DOHH2 (cell line): ENCODE measurements at regions not wholly inside any gene's neighbourhood (a gene's known extent, or its start where the extent isn't known, plus 50 kb on each side); places are given as distances from the start of the nearest gene placed in this dataset.

Source experiments
- H3F3A ChIP-seq: fragments of 200-600 bp; sonication (generic), shearing (Covaris generic); 2 replicates; pipeline ENCODE4 v1.6.0; 2016; ENCODE audit warnings: antibody characterized with exemption, mild to moderate bottlenecking; ENCODE audit not compliant: control insufficient read depth, insufficient read depth
- H3K27ac ChIP-seq: fragments of 200-600 bp; sonication (generic); 2 replicates; pipeline ENCODE4 v1.5.1; 2014; ENCODE audit warnings: low read depth, mild to moderate bottlenecking, low read length, moderate library complexity
- H3K27me3 ChIP-seq: fragments of 200-600 bp; sonication (generic); 2 replicates; pipeline ENCODE4 v1.6.1; 2014; ENCODE audit warnings: mild to moderate bottlenecking, low read length, mixed read lengths; ENCODE audit not compliant: control insufficient read depth
- H3K36me3 ChIP-seq: fragments of 200-600 bp; sonication (generic); 2 replicates; pipeline ENCODE4 v1.6.1; 2014; ENCODE audit warnings: mild to moderate bottlenecking, low read length, moderate library complexity, mixed read lengths; ENCODE audit not compliant: control insufficient read depth
- H3K4me1 ChIP-seq: fragments of 200-600 bp; sonication (generic); 2 replicates; pipeline ENCODE4 v1.6.1; 2014; ENCODE audit warnings: mild to moderate bottlenecking, low read length, mixed read lengths; ENCODE audit not compliant: control insufficient read depth
- H3K4me2 ChIP-seq: fragments of 200-600 bp; sonication (generic); 2 replicates; pipeline ENCODE4 v1.6.0; 2014; ENCODE audit warnings: mild to moderate bottlenecking, low read length, moderate library complexity
- H3K4me3 ChIP-seq: fragments of 200-600 bp; sonication (generic); 2 replicates; pipeline ENCODE4 v1.5.1; 2014; ENCODE audit warnings: mild to moderate bottlenecking, low read length, mixed read lengths
- H3K79me2 ChIP-seq: fragments of 200-600 bp; sonication (generic); 2 replicates; pipeline ENCODE4 v1.6.1; 2014; ENCODE audit warnings: mild to moderate bottlenecking, low read length, mixed read lengths; ENCODE audit not compliant: control insufficient read depth
- H3K9me2 ChIP-seq: fragments of 200-600 bp; sonication (generic); replicated peaks from 2 replicates; pipeline ENCODE4 v1.6.1; 2014; ENCODE audit warnings: mild to moderate bottlenecking, low read length, mixed read lengths; ENCODE audit not compliant: control insufficient read depth
- H3K9me3 ChIP-seq: fragments of 200-600 bp; sonication (generic); 2 replicates; pipeline ENCODE4 v1.6.1; 2014; ENCODE audit warnings: antibody characterized with exemption, low read length, mixed read lengths; ENCODE audit not compliant: control insufficient read depth, insufficient read depth
- H4K20me1 ChIP-seq: fragments of 200-600 bp; sonication (generic); 2 replicates; pipeline ENCODE4 v1.6.0; 2014; ENCODE audit warnings: low read depth, mild to moderate bottlenecking, antibody characterized with exemption, low read length, moderate library complexity; ENCODE audit not compliant: control insufficient read depth, insufficient read depth
- CTCF ChIP-seq: fragments of 200-600 bp; sonication (generic); IDR thresholded peaks from one replicate; pipeline ENCODE4 v1.5.1; 2014; ENCODE audit warnings: antibody characterized with exemption, mild to moderate bottlenecking, low read depth, low read length; ENCODE audit not compliant: poor library complexity, severe bottlenecking
- EZH2phosphoT487 ChIP-seq: fragments of 200-600 bp; sonication (generic); IDR thresholded peaks from 2 replicates; pipeline ENCODE4 v1.6.1; 2017; ENCODE audit warnings: borderline replicate concordance, mild to moderate bottlenecking, antibody characterized with exemption, low read length, moderate library complexity, mixed read lengths

- H3K9me2 ChIP-seq = no peaks in the 10 kb centered on the region
- H3K36me3 ChIP-seq = no peaks in the 10 kb centered on the region
- no peaks in the 10 kb centered on the region for H4K20me1 ChIP-seq
- TF ChIP-seq CTCF = no peak
- no peak for TF ChIP-seq EZH2phosphoT487
- no peaks in the 10 kb centered on the region for H3F3A ChIP-seq
- no peak overlapping the region for H3K4me2 ChIP-seq
- no peak overlapping the region for H3K27ac ChIP-seq
- no peaks in the 10 kb centered on the region for H3K79me2 ChIP-seq
- H3K9me3 ChIP-seq = no peaks in the 10 kb centered on the region
- no peaks in the 10 kb centered on the region; the same call in 1 of the 2 replicates for H3K4me1 ChIP-seq
- H3K4me3 ChIP-seq = no peak overlapping the region
- H3K27me3 ChIP-seq = no peaks in the 10 kb centered on the region
Measured at GRCh38 chr21:25370311-25370744, 237.0 kb downstream of the MRPL39 start.

- H3K27ac ChIP-seq = no peak overlapping the region
Measured at GRCh38 chr21:25369524-25370300, 237.6 kb downstream of the MRPL39 start.

GRCh38 chr21:25368531-25368930 is 238.8 kb downstream of the MRPL39 start:
- H3K27me3 ChIP-seq = no peaks in the 10 kb centered on the region
- H3F3A ChIP-seq = no peaks in the 10 kb centered on the region
- H3K27ac ChIP-seq = no peak overlapping the region
- no peak overlapping the region for H3K4me3 ChIP-seq
- no peaks in the 10 kb centered on the region for H3K9me2 ChIP-seq
- H3K4me1 ChIP-seq = no peaks in the 10 kb centered on the region; the same call in 1 of the 2 replicates
- no peaks in the 10 kb centered on the region for H3K36me3 ChIP-seq
- TF ChIP-seq CTCF = no peak
- no peak for TF ChIP-seq EZH2phosphoT487
- no peaks in the 10 kb centered on the region for H3K79me2 ChIP-seq
- H3K4me2 ChIP-seq = no peak overlapping the region
- H3K9me3 ChIP-seq = no peaks in the 10 kb centered on the region
- H4K20me1 ChIP-seq = no peaks in the 10 kb centered on the region

More at GRCh38 chr21:25369524-25370300, 237.6 kb downstream of the MRPL39 start:
- no peaks in the 10 kb centered on the region for H3F3A ChIP-seq
- no peaks in the 10 kb centered on the region for H3K79me2 ChIP-seq
- no peaks in the 10 kb centered on the region for H3K9me3 ChIP-seq
- no peaks in the 10 kb centered on the region for H3K27me3 ChIP-seq
- no peak for TF ChIP-seq EZH2phosphoT487
- no peak for TF ChIP-seq CTCF
- H3K4me3 ChIP-seq = no peak overlapping the region
- no peaks in the 10 kb centered on the region for H3K36me3 ChIP-seq
- H3K4me2 ChIP-seq = no peak overlapping the region
- H4K20me1 ChIP-seq = no peaks in the 10 kb centered on the region
- H3K9me2 ChIP-seq = no peaks in the 10 kb centered on the region
- H3K4me1 ChIP-seq = no peaks in the 10 kb centered on the region; the same call in 1 of the 2 replicates
